ENCODE measurements at regions not wholly inside any gene's neighbourhood (a gene's known extent, or its start where the extent isn't known, plus 50 kb on each side); places are given as distances from the start of the nearest gene placed in this dataset.
"Not testable (repeated sequence)": the region's sequence is repeated elsewhere in the genome, so short reads cannot be mapped to it uniquely, and the experiment has no call there.

DNA sequence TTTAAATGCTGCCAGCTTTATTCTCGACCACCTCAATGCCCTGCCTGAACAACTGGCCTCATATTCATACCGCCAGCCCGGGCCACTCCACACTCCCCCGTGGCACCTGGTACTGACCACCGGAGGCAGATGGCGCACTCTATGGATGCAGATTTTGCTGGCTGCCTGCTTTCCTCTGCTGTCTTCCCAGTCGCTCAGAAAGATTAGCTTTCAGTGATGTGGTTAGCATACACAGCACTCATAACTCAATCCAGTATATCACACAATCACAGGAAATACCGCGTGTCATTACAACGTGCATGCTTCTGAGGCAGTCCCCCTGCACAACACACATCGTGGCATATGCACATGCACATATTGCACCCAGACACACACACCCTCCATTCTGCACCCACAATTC is 147.2 kb upstream of the BCOR start:
- peak; percentile 14 for DNase-seq (ENCODE audit: low spot score)

DNA sequence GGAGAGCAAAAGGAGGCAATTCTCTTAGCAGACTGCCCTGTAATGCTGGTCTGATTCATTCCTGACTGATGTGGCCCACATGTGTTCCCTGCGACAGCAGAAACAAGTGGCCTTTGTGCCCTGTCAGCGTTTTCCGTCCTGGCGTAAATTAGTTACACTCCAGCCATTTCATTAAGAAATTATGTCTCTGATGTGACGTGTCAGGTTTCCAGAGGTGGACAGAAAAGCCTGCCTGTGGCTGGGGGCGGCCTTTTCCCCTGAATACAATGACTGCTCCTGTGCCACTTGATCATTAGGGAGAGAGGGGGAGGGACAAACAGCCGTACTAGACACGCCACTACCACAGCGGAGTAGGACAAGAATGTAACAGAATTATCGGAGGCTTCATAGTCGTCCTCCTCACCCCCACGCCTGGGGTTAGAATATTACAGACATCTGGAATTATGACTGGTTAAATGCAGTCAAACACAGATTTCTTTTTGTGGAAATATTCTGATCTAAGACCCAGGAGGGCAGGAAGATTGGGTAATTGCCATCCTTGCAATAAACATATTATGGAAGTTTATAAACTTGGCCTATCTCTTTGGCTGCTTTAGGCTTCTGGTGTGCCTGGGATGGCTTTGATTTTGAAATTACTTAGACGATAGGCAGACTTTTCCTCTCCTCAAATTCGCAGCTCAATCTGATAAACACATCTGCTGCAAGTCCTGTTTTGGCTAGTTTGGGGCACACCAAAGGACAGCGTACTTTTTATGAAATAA is 146.2 kb upstream of the BCOR start:
- DNase-seq (ENCODE audit: low spot score): no peak

DNA sequence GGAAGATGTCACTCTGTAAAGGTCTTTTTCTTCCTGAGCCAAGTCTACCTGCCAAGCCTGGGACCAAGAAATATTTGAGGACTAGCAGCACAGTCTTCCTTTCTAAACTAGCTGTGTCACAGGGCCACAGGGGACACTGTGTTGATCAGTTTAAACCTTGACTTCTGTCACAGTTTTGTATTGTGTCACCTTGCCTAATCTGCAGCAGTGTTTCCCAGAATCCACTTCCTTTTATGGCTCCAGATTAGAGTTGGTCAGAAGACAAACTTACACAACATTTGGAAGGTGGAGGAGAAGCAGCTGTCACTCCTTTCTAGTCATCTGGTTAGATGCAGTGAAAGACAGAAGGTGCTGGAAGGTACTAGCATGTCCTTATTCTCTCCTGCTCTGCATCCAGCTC is 143.1 kb upstream of the BCOR start:
- no peak for DNase-seq (ENCODE audit: low spot score)

DNA sequence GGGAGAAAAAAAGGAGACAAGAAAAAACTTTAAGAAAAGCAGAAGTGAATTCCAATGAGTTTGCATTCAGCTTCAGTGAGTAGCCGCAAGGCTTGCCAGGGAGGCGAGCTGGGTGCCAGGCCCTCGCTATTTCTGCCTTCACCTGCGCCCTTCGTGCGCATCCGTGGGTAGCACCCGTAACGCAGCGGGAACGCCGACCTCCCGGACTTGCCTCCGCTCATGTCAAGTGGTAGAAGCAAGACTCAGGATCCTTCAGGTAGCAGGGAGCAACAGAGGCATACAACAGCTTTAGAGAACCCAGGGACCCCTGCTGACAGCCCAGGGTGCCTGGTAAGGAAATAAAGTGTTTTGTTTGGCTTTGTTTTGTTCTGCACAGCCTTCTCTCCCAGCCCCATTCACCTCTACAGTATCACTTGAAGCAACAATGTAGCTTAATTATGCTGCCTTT is 140.0 kb upstream of the BCOR start:
- DNase-seq (ENCODE audit: low spot score): no peak

DNA sequence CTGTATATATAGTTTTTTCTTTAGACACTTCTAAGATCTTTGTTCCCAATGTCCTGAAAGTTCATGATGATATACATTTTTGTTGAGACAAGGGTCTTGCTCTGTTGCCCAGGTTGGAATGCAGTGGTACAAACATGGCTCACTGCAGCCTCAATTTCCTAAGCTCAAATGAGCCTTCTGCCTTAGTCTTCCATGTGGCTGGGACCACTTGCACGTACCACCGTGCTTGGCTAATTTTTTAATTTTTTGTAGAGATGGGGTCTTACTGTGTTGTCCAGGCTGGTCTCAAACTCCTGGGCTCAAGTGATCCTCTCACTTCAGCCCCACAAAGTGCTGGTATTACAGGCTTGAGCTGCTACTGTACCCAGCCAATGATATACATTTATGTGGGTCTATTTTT is 132.9 kb upstream of the BCOR start:
- no peak for DNase-seq (ENCODE audit: low spot score)

DNA sequence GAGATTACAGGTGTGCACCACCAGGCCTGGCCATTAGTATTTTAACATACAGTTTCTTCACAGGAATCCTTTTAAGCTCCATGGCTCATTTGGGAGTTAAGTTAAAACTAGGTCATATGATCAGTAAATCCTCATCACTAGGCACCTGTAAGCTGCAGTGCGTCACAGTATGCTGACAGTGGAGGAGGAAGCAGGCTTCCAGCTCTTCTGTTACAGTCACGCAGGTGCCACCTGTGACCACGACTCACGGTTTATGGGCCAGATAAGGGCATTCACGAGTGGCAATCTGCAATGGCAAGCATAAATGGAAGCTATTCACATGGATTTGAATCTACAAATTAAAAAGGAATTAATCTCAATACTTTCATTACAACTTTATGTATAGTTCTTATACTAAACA is 129.4 kb upstream of the BCOR start:
- no peak for DNase-seq (ENCODE audit: low spot score)

DNA sequence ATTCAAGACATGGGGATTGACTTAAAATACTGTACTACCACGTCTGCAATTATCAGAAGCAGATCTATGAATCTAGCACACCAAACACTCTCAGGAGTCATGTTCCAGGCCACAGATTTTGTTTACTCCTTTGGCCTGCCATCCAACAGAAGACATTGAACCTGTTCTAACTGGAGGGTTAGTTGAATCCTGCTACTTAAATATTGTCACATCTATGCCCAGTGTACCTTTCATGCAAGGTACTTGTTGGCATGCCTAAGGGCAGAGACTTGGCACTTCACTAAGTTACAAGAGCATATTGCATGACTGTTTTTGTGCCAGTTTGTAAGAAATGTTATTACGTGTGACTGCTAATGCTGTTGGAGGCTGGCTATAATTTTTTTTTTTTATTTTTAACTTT is 126.9 kb upstream of the BCOR start:
- no peak for DNase-seq (ENCODE audit: low spot score)

DNA sequence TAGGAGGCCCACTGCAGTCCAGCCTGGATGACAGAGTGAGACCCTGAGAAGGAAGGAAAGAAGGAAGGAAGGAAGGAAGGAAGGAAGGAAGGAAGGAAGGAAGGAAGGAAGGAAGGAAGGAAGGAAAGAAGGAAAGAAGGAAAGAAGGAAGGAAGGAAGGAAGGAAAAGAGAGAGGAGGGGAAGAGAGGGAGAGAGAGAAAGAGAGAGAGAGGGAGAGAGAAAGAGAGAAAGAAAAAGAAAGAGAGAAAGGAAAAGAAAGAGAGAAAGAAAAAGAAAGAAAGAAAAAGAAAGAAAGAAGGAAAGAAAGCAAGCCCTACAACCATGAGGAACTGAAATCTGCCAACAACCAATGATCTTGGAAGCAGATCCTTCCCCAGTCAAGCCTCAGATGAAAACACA is 124.9 kb upstream of the BCOR start:
- DNase-seq (ENCODE audit: low spot score): not testable (repeated sequence)

DNA sequence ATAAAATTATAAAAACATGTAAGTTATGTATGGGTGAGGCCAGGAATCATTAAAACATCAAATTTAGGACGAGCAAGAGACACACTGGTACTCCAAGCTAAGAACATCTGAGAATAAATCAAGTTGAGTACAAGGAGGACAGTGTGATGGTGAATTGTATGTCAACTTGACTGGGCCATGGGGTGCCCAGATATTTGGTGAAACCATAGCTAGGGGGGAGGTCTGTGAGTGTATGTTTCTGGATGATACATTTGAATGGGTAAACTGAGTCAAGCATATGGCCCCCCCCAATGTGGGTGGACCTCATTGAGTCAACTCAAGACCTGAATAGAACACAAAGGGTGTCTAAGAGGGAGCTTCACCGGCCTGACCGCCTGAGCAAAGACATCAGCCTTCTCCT is 115.3 kb upstream of the BCOR start:
- DNase-seq (ENCODE audit: low spot score): no peak

DNA sequence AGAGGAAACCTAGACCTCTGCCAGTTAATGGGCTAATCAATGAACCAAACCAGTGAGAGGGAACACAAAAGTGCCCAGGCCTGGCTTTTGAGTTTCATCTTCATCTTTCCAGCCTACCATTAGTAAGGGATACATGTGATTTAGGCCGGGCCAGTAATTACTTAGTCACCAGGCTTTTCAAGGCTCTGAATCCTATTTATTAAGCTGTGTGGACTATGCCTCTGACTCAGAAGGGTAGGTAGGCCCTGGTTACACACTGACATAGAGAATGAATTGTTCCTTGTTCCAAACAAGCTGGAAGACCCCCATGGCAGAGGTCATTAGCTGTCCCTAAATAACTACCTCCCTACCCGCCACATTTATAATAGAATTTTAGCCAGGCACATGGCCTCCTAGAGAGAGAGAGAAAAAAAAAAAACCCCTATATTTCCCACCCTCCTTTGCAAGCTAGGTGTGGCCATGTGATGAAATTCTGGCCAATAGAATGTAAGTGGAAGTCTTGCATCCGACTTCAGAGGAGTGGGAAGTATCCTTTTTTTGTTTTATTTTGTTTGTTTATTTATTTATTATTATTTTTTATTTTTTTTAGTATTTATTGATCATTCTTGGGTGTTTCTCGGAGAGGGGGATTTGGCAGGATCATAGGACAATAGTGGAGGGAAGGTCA is 112.3 kb upstream of the BCOR start:
- no peak for DNase-seq (ENCODE audit: low spot score)

DNA sequence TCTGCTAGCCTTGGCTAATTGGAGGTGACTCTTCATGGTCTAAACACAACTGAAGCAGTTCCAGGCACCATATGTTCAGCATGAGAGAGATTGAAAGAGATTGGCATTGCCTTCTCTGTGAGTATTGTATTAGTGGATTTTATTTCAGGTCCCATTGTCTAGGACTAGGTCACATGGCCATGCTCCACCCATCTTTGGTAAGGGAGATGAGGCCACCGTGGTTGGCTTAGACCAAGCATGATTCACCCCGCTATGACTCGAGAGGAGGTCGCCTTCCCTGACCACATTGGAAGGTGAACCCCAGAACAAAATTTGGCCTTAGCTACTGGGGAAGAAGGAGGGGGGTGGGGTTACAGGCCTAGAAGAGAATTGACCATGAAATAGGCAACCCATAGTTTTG is 109.9 kb upstream of the BCOR start:
- DNase-seq (ENCODE audit: low spot score): no peak

DNA sequence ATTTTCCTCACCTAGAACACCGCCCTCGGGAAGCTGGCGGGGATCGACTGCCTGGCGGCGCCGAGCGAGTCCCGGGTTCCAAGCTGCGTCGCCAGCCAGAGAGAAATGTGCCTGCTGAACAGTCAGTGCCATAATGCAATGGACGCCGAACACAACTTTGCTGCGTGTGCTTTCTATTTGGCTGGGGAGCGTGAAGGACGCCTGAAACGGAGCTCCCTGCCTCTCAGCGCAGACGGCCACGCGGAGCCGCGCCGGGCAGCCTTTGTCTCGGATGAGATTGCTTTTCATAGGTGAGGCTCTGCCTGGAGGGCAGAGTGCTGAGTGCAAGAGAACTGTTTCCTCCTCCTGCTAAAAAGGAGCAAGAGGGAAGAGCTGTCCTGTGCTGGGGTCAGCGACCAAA is 107.7 kb upstream of the BCOR start:
- DNase-seq (ENCODE audit: low spot score): no peak

DNA sequence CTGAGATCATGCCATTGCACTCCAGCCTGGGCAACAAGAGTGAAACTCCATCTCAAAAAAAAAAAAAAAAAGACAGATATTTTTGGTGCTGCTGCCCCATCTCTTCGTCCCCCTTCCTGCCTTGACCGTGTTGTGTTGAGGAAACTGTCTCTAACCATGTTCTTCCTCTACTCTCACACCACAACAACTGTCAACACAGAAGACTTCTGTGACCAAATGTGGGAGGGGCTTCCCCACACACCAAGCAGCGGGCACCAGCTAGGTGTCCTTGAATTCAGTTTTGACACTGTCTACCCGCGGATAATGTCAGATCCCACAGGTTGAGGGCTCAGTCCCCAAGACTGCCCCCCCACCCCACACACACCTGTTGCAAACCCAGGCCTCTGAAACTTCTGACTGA is 104.7 kb upstream of the BCOR start:
- no peak for DNase-seq (ENCODE audit: low spot score)

DNA sequence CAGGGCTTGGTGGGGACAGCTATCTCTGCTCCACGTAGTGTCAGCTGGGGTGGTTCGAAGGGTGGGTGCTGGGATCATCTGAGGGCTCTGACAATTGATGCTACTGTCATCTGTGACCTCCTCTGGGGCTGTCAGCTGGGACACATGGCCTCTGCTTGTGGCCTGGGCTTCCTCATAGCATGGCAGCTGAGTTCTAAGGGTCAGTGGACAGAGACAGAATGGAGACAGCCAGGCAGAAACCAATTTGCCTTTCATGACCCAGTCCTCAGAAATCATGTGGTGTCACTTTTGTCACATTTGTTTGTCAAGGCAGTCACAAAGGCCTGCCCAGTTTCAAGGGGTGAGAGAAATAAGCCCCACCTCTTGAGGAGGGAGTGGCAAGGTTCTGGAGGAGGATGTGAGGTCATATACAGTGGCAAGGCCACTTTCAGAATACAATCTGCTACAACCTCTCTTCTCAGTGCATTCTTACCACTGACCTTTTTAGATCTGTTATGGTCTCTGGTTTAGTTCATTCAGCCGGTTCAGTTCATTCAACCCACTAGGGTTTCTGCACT is 103.6 kb upstream of the BCOR start:
- no peak for DNase-seq (ENCODE audit: low spot score)

DNA sequence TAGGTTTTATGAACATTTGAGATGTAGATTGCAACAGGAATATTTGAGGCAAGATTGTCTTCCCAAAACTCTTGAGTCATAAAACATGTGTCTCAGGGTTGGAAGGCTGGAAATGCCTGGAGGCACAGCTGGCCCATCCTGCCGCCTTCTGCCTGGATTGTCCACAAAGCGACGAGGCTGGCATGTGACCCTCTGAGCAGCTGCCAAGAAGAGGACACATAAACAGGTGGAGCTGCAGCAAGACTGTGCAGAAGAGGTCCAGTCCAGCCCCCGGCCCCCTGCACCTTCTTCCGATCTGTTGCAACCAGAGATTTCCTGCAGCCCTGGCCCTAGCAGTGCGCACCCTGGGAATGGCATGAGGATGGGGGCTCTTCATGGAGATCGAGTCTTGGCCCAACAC is 101.9 kb upstream of the BCOR start:
- DNase-seq (ENCODE audit: low spot score): no peak

DNA sequence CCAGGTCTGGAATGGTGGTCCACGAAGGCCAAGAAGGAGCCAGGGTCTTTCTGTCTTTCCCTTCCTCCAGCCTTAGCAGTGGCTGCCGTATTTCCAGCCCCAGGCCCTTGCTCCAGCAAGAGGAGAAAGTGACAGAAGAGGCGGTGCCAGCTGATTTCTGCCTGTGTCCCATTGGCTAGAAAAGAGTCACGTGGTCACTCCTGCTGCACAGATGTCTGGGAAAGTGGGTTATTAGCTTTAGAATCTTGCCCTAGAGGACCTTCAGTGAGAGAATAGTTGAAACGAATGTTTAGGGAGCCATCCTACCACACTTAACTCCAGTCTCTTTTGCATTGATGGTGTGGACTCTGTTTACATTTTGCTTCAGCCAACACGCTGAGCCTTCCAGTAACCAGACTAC is 99.3 kb upstream of the BCOR start:
- no peak for DNase-seq (ENCODE audit: low spot score)

DNA sequence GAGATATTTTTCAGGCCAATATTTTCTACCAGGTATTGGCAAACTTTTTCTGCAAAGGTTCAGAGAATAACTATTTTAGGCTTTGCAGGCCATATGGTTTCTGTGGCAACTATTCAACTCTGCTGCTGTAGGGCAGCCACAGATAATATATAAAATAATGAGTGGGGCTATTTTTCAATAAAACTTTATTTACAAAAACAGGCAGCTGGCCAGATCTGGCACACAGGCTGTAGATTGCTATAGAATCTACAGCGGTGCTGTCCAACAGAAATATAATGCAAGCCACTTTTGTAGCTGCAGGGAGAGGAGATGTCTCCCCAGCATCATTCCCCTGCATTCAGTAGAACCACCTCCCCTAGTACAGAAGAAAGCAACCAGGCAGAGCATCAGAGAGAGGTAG is 97.6 kb upstream of the BCOR start:
- DNase-seq (ENCODE audit: low spot score): no peak

DNA sequence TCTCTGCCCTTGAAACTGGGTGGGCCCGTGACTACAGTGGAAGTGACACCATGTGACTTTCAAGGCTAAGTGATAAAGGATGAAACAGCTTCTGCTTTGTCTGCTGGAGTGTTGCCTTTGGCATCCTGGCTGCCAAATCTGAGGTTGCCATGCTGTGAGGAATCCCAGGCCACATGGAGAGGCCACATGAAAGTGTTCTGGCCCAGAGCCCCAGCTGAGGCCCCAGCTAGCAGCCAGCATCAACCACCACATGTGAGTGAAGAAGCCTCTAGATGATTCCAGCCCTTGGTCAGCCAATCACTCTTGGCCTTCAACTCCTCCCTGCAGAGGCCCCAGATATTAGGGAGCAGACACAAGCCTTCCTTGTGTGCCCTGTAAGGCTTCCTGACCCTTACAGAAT is 94.4 kb upstream of the BCOR start:
- no peak for DNase-seq (ENCODE audit: low spot score)

DNA sequence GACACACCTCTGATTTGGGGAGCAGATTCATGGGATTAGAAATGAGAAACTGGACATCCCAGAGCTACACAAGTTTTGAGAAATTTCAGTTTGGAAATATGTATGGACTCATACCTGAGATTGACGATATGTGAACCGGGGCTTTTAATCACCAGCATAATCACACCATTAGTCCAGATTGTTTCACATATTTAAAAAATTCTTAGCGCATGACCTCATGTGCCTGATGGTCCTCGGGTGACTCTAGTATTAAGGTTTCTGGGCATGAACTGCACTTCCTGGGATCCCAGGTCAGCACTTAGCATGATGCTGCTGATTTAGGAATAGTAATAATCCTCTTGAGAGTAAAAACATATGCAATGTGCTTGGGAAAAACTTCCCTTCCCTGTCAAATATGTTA is 91.9 kb upstream of the BCOR start:
- DNase-seq (ENCODE audit: low spot score): no peak

DNA sequence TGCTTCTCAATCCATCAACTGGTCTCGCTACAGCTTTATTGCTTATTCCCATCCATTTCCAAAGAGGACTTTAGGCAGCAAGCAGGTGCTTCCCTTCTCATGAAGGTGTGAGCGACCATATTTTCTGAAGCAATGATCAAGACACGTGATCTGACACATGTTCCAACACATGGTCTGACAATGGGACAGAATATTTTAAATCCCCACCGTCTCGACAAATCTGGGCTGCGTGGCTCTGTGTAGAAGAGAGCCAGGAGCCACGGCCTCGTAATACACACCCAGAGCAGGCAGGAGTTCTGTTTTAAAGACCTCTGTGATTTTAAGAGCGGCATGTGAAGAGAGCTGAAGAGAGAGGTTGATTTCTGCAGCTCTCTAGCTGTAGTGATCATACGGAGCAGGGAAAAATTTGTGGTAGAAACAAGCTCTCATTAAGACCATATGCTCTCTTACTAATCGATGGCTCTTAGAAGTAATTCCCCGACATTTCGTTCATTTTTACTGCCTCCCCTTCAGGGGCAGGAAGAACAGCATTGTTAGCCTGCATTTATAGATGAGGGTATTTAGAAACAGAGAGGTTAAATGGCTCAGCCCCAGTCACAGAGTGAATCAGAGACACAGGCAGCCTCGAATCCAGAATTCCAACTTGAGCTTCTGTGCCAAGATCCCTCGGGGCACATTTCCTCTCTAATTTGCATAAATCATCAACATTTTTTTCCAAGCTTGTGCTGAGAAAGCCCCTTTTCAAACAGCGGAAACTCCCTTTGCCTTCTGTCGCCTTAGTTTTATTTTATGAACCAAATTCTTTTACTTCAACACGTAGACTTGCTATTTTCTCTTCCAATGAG is 91.0 kb upstream of the BCOR start:
- DNase-seq (ENCODE audit: low spot score): no peak

DNA sequence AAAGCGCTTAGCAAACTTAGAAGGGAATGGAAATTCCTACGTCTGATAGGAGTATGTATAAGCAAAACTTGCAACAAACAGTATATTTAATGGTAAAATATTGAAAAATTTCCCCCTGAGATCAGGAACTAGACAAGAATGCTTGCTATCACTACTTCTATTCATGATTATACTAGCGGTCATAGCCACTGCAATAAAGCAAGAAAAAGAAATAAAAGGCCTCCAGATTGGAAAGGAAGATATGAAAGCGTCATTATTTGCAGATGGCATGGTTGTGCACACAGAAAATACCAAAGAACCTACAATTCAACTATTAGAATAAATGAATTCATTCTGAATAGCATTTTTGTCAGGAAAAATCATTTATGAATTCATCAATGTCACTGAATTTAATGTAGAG is 87.2 kb upstream of the BCOR start:
- no peak for DNase-seq (ENCODE audit: low spot score)

DNA sequence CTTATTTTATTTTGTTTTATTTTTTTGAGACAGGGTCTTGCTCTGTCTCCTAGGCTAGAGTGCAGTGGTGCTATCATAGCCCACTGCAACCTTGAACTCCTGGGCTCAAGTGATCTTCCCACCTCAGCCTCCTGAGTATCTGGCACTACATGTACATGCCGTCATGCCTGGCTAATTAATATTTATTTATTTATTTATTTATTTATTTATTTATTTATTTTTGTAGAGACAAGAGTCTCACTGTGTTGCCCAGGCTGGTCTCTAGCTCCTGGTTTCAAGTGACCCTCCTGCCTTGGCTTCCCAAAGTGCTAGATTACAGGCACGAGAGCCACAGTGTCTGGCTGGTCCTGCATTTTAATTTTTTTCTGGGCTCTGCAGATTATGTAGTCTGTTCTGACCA is 84.9 kb upstream of the BCOR start:
- no peak for DNase-seq (ENCODE audit: low spot score)

DNA sequence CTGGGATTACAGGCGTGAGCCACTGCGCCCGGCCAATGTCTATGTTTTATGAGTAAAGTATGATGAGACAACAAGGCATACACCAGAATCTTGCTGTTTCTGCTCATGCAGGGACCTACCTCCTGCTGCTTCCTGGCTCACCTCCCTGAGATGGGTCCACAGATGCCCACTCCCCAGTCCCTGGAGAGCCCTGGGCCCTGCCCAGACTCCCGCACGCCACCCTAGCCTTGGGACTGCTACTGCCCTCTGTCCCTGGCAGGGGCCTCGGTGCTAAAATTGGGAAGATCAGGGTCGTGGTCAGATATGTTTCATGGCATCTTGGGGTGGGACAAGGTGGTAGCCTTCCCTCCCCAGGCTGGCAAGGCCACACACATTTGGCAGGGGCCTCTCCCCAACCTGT is 84.3 kb upstream of the BCOR start:
- DNase-seq (ENCODE audit: low spot score): no peak

Data from CD4-positive, alpha-beta T cell treated with Interleukin-6 at 100 ng/mL for 8 hours (primary cell).